Chondrocyte (in vitro differentiated cells): ENCODE measurements at regions not wholly inside any gene's neighbourhood (a gene's known extent, or its start where the extent isn't known, plus 50 kb on each side); places are given as distances from the start of the nearest gene placed in this dataset.

Source experiments
- DNase-seq: peaks from one replicate; pipeline ENCODE4 v3.0.0; 2021; ENCODE audit warnings: mixed read lengths, low spot score
- H3K27ac Mint-ChIP-seq: one replicate; pipeline ENCODE4 v1.8.0; 2021; ENCODE audit warnings: mild to moderate bottlenecking, moderate library complexity, mixed read lengths; ENCODE audit not compliant: unreplicated experiment
- H3K27me3 Mint-ChIP-seq: 2 replicates; pipeline ENCODE4 v1.8.0; 2021; ENCODE audit warnings: low read depth, mixed read lengths
- H3K36me3 Mint-ChIP-seq: 2 replicates; pipeline ENCODE4 v1.8.0; 2021; ENCODE audit warnings: low read depth, mixed read lengths
- H3K4me1 Mint-ChIP-seq: 2 replicates; pipeline ENCODE4 v1.8.0; 2021; ENCODE audit warnings: low read depth, mild to moderate bottlenecking, mixed read lengths
- H3K4me3 Mint-ChIP-seq: one replicate; pipeline ENCODE4 v1.8.0; 2021; ENCODE audit warnings: mild to moderate bottlenecking, moderate library complexity, mixed read lengths; ENCODE audit not compliant: unreplicated experiment
- H3K9me3 Mint-ChIP-seq: 2 replicates; pipeline ENCODE4 v1.8.0; 2021; ENCODE audit warnings: low read depth, mixed read lengths
- TF ChIP-seq, protein P1 (sequence below): fragments of 200-600 bp; sonication (generic); IDR thresholded peaks from 2 replicates; pipeline ENCODE4 v1.5.0; 2021; ENCODE audit warnings: antibody characterized with exemption, mild to moderate bottlenecking, moderate library complexity

DNA sequence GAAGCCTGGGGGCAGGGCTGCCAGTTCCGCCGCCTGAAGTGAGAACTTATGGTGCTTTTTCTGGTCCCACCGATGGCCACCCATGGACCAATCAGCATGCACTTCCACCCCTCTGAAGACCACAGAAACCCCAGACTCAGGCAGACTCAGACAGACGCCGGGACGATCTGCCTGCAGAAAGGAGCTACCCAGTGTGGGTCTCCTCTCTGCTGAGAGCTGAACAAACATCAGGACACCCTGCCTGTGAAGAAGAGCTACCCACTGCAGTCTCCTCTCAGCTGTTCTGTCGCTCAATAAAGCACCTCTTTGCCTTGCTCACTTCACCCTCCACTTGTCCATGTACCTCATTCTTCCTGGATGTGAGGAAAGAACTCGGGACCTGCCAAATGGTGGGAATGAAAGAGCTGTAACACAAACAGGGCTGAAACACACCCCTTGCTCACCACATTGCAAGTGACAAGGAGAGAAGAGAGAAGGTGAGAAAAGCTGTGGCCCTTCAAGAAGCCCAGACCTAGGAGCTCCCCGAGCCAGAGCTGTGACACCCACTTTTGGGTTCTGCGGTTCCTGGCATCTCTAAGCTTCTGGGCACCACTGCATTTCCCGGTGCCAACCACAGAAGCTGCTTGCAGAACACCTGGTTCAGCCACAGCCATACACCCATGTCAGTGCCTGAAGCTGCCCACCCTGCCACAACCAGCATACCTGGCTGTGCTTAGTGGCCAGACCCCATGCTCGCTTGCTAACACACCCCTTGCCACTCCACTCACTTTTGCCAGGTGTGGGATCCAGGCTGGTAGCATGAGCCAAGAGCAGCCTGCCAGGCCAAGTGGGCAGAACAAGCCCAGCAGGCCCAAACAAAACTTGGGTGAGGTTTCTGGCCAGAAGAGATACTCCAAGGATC is 114.3 kb upstream of the TSLP start:
- no peak overlapping the region for H3K4me3 Mint-ChIP-seq
- H3K9me3 Mint-ChIP-seq = peaks cover 13% of the 10 kb centered on the region
- peaks cover 5% of the 10 kb centered on the region for H3K27me3 Mint-ChIP-seq
- no peak for DNase-seq
- TF ChIP-seq, protein P1, sequence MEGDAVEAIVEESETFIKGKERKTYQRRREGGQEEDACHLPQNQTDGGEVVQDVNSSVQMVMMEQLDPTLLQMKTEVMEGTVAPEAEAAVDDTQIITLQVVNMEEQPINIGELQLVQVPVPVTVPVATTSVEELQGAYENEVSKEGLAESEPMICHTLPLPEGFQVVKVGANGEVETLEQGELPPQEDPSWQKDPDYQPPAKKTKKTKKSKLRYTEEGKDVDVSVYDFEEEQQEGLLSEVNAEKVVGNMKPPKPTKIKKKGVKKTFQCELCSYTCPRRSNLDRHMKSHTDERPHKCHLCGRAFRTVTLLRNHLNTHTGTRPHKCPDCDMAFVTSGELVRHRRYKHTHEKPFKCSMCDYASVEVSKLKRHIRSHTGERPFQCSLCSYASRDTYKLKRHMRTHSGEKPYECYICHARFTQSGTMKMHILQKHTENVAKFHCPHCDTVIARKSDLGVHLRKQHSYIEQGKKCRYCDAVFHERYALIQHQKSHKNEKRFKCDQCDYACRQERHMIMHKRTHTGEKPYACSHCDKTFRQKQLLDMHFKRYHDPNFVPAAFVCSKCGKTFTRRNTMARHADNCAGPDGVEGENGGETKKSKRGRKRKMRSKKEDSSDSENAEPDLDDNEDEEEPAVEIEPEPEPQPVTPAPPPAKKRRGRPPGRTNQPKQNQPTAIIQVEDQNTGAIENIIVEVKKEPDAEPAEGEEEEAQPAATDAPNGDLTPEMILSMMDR = no peak
- H3K36me3 Mint-ChIP-seq = no peaks in the 10 kb centered on the region
- no peaks in the 10 kb centered on the region for H3K4me1 Mint-ChIP-seq
- H3K27ac Mint-ChIP-seq = no peak overlapping the region

DNA sequence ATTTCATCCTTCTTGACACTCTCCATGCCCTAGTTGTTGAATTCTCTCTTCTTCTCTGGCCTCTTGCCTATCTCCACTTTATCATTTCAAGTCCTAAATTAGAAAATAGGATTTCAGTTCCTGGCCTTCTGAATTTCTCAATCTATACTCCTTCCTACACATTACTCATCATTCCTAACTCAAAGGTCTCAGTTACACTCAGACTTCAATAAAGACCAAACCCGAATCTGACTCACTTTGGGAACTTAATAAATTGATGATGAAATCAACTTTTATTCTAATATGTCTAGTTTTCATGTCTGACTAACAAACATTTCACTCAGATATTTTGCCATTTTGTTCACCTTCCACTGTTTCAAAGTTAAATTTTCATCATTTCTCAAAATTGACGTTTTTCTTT is 113.6 kb upstream of the TSLP start:
- peaks cover 5% of the 10 kb centered on the region for H3K27me3 Mint-ChIP-seq
- no peak for DNase-seq
- H3K4me1 Mint-ChIP-seq = no peaks in the 10 kb centered on the region
- no peak overlapping the region for H3K27ac Mint-ChIP-seq
- TF ChIP-seq, protein P1 = no peak
- H3K9me3 Mint-ChIP-seq = peaks cover 8% of the 10 kb centered on the region
- H3K36me3 Mint-ChIP-seq = no peaks in the 10 kb centered on the region
- H3K4me3 Mint-ChIP-seq = no peak overlapping the region

DNA sequence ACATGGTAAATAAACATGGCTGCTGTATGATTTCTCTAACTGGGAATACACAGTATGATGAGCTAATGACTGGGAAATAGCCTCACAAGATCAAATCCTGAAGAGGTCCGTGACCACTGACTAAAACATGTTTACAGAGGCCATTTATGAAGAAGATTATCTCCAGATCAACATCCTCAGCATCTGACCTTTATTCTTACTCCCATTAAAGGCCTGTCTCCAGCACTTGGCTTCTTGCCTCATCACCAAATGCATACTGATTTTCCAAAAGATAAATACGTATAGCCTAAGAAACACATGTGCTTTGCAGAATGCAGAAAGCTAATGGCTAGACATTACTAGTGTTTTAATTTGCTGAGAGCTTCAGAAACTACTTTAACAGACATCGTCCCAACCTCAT is 108.0 kb upstream of the TSLP start:
- no peak for DNase-seq
- Mint-ChIP-seq H3K4me3 (no peak overlapping the region), H3K27ac (no peak overlapping the region), H3K4me1 (no peaks in the 10 kb centered on the region), H3K36me3 (no peaks in the 10 kb centered on the region), H3K9me3 (peaks cover 2% of the 10 kb centered on the region), H3K27me3 (no peaks in the 10 kb centered on the region)
- TF ChIP-seq, protein P1 = no peak

DNA sequence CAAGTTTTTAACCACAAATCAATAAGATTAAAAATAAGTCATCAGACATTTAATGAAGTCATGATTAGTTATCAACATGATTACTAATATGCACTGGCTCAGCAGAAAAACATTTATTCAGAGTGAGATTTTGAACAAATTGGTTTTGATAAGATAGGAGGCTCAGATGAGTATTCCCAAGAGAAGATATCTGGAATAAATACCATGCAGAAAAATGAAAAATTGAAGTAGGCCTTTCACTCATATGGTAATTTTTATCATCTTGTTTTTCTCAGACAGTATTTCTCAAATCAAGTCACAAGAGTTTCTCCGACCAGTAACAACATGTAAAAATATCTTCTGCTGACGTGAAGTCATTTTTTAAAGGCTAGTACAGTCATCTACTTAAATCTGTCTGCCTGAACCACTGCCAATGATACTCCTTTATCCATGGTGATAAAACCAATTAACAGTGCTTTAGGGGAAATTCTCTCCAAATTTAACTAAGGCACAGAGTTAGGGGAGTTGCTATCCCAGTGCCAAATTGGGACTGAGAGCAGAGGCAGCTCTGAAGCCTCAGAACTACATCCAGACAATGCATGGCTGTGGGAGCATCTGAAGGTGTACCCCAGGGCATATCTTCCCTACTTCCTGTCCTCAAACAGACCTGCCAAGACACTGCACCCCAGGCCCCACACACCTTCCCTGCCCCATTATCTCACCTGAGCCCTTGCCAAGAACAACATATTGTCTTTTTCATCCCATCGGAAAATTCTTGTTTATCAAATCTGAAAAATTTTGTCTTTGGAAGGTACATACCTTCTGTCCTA is 105.5 kb upstream of the TSLP start:
- peaks cover 4% of the 10 kb centered on the region for H3K27me3 Mint-ChIP-seq

More for the DNA sequence above, 105.5 kb upstream of the TSLP start:
- no peak overlapping the region for H3K4me3 Mint-ChIP-seq
- H3K36me3 Mint-ChIP-seq = no peaks in the 10 kb centered on the region
- DNase-seq = no peak
- H3K4me1 Mint-ChIP-seq = no peaks in the 10 kb centered on the region
- no peak overlapping the region for H3K27ac Mint-ChIP-seq
- no peaks in the 10 kb centered on the region for H3K9me3 Mint-ChIP-seq
- TF ChIP-seq, protein P1 = no peak
